ENCODE measurements at regions not wholly inside any gene's neighbourhood (a gene's known extent, or its start where the extent isn't known, plus 50 kb on each side); places are given as distances from the start of the nearest gene placed in this dataset.

- TF ChIP-seq POLR2A (IDR thresholded peaks at IDR 0.05) (no peak), CTCF (IDR thresholded peaks at IDR 0.05) (no peak)
These were observed 117.9 kb downstream of the RHOU start for GRCh38 chr1:228853191-228853590.

All from prostate gland (tissue), 2 donors.